ENCODE measurements at regions not wholly inside any gene's neighbourhood (a gene's known extent, or its start where the extent isn't known, plus 50 kb on each side); places are given as distances from the start of the nearest gene placed in this dataset.

GRCh38 chr2:221064880-221065279, 507.2 kb downstream of the EPHA4 start:
- Histone ChIP-seq H3K36me3 (no peaks in the 10 kb centered on the region), H3K9me3 (no peaks in the 10 kb centered on the region), H3K4me1 (no peaks in the 10 kb centered on the region), H3K27me3 (no peaks in the 10 kb centered on the region), H3K4me3 (no peak overlapping the region), H3K27ac (no peak overlapping the region)
- TF ChIP-seq CTCF (IDR thresholded peaks at IDR 0.05) (no peak), EP300 (IDR thresholded peaks at IDR 0.05; ENCODE audit: low read depth) (no peak), POLR2AphosphoS5 (IDR thresholded peaks at IDR 0.05) (no peak), POLR2A (IDR thresholded peaks at IDR 0.05) (no peak)
- WGBS, 2 donors (ENCODE audit: low coverage in 1 of 2) = 51 to 67% methylated on average over 3 of the region's 3 CpGs
- in situ Hi-C loops (cut with MboI; ENCODE audit: low pct_ligation_motif_present in 1 of 4, low pct_unique_long_range_greater_than_20kb in 1 of 4, low sequenced_read_pairs in 3 of 4) (no loop called here), intact Hi-C loops (cut with DNase I; ENCODE audit: low total_unique reads) (no loop called here)
- no peak for DNase-seq

DNA sequence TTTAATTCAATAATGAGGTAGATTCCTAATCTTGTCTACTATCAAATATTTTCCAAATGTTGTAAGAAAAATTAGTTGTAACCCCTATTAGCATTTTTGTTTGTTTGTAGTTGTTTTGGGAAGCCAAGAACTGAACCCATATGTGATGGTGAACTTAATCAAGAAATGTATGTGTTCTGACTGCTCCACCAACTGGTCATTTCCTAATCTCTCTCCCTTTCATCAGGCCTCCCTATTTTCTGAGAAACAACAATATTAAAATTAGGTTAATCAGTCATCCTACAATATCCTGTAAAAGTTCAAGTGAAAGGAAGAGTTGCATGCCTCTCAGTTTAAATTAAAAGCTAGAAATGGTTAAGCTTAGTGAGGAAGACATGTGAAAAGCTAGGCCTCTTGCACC, 504.0 kb downstream of the EPHA4 start:
- in situ Hi-C loops (cut with MboI; ENCODE audit: low pct_ligation_motif_present in 1 of 4, low pct_unique_long_range_greater_than_20kb in 1 of 4, low sequenced_read_pairs in 3 of 4) (no loop called here), intact Hi-C loops (cut with DNase I; ENCODE audit: low total_unique reads) (no loop called here)
- Histone ChIP-seq H3K36me3 (no peaks in the 10 kb centered on the region), H3K27me3 (no peaks in the 10 kb centered on the region), H3K27ac (no peak overlapping the region), H3K9me3 (no peaks in the 10 kb centered on the region), H3K4me3 (no peak overlapping the region), H3K4me1 (no peaks in the 10 kb centered on the region)
- TF ChIP-seq CTCF (IDR thresholded peaks at IDR 0.05) (no peak), POLR2A (IDR thresholded peaks at IDR 0.05) (no peak), POLR2AphosphoS5 (IDR thresholded peaks at IDR 0.05) (no peak), EP300 (IDR thresholded peaks at IDR 0.05; ENCODE audit: low read depth) (no peak)
- no peak for DNase-seq

GRCh38 chr2:221070106-221070505, 502.0 kb downstream of the EPHA4 start:
- Histone ChIP-seq H3K27ac (no peak overlapping the region), H3K36me3 (no peaks in the 10 kb centered on the region), H3K4me1 (no peaks in the 10 kb centered on the region), H3K9me3 (no peaks in the 10 kb centered on the region), H3K27me3 (no peaks in the 10 kb centered on the region), H3K4me3 (no peak overlapping the region)
- WGBS, 2 donors (ENCODE audit: low coverage in 1 of 2) = 75 to 89% methylated on average over 1 of the region's 1 CpG
- TF ChIP-seq POLR2AphosphoS5 (IDR thresholded peaks at IDR 0.05) = no peak
- no peak for TF ChIP-seq POLR2A (IDR thresholded peaks at IDR 0.05)
- no peak for TF ChIP-seq CTCF (IDR thresholded peaks at IDR 0.05)
- TF ChIP-seq EP300 (IDR thresholded peaks at IDR 0.05; ENCODE audit: low read depth) = no peak
- in situ Hi-C loops (cut with MboI; ENCODE audit: low pct_ligation_motif_present in 1 of 4, low pct_unique_long_range_greater_than_20kb in 1 of 4, low sequenced_read_pairs in 3 of 4) (no loop called here), intact Hi-C loops (cut with DNase I; ENCODE audit: low total_unique reads) (no loop called here)
- no peak for DNase-seq

- intact Hi-C loops (cut with DNase I; ENCODE audit: low total_unique reads) = no loop called here
- H3K27me3 ChIP-seq = no peaks in the 10 kb centered on the region
- 79% methylated on average over 2 to 4 of the region's 4 CpGs for WGBS, 2 donors (ENCODE audit: low coverage in 1 of 2)
- H3K4me1 ChIP-seq = no peaks in the 10 kb centered on the region
- no peaks in the 10 kb centered on the region for H3K36me3 ChIP-seq
- H3K4me3 ChIP-seq = no peak overlapping the region
- no peak for TF ChIP-seq EP300 (IDR thresholded peaks at IDR 0.05; ENCODE audit: low read depth)
- no peak overlapping the region for H3K27ac ChIP-seq
- H3K9me3 ChIP-seq = no peaks in the 10 kb centered on the region
- in situ Hi-C loops (cut with MboI; ENCODE audit: low pct_ligation_motif_present in 1 of 4, low pct_unique_long_range_greater_than_20kb in 1 of 4, low sequenced_read_pairs in 3 of 4) = no loop called here
- DNase-seq = no peak
Measured at GRCh38 chr2:221073326-221074049, 498.6 kb downstream of the EPHA4 start.

- in situ Hi-C loops (cut with MboI; ENCODE audit: low pct_ligation_motif_present in 1 of 4, low pct_unique_long_range_greater_than_20kb in 1 of 4, low sequenced_read_pairs in 3 of 4) = no loop called here
- Histone ChIP-seq H3K36me3 (no peaks in the 10 kb centered on the region), H3K4me3 (no peak overlapping the region), H3K27me3 (no peaks in the 10 kb centered on the region), H3K4me1 (no peaks in the 10 kb centered on the region), H3K27ac (no peak overlapping the region), H3K9me3 (no peaks in the 10 kb centered on the region)
- no peak for DNase-seq
- 78 to 100% methylated on average over 2 to 4 of the region's 4 CpGs for WGBS, 2 donors (ENCODE audit: low coverage in 1 of 2)
- TF ChIP-seq CTCF (IDR thresholded peaks at IDR 0.05) (no peak), POLR2A (IDR thresholded peaks at IDR 0.05) (no peak), EP300 (IDR thresholded peaks at IDR 0.05; ENCODE audit: low read depth) (no peak), POLR2AphosphoS5 (IDR thresholded peaks at IDR 0.05) (no peak)
- intact Hi-C loops (cut with DNase I; ENCODE audit: low total_unique reads) = no loop called here
Measured at GRCh38 chr2:221074238-221074637, 497.9 kb downstream of the EPHA4 start.

Measured in transverse colon (tissue), 4 donors.